Type B pancreatic cell (in vitro differentiated cells): ENCODE measurements at regions not wholly inside any gene's neighbourhood (a gene's known extent, or its start where the extent isn't known, plus 50 kb on each side); places are given as distances from the start of the nearest gene placed in this dataset.

ENCODE experiments used
- DNase-seq: peaks from one replicate; pipeline ENCODE4 v3.0.0; 2021; ENCODE audit warnings: mixed read lengths; ENCODE audit not compliant: unreplicated experiment; ENCODE audit errors: extremely low spot score
- H3K27ac Mint-ChIP-seq: 2 replicates; pipeline ENCODE4 v1.8.0; 2021; ENCODE audit warnings: mild to moderate bottlenecking, mixed read lengths
- H3K27me3 Mint-ChIP-seq: 2 replicates; pipeline ENCODE4 v1.8.0; 2021; ENCODE audit warnings: mixed read lengths
- H3K36me3 Mint-ChIP-seq: 2 replicates; pipeline ENCODE4 v1.8.0; 2021; ENCODE audit warnings: mixed read lengths
- H3K4me1 Mint-ChIP-seq: one replicate; pipeline ENCODE4 v1.8.0; 2021; ENCODE audit warnings: mixed read lengths; ENCODE audit not compliant: unreplicated experiment
- H3K4me3 Mint-ChIP-seq: 2 replicates; pipeline ENCODE4 v1.8.0; 2021; ENCODE audit warnings: mild to moderate bottlenecking, mixed read lengths
- H3K9me3 Mint-ChIP-seq: 2 replicates; pipeline ENCODE4 v1.8.0; 2021; ENCODE audit warnings: mixed read lengths
- CTCF ChIP-seq: fragments of 200-600 bp; sonication (generic); conservative IDR thresholded peaks from 2 replicates; pipeline ENCODE4 v1.5.0; 2021; ENCODE audit warnings: antibody characterized with exemption, mild to moderate bottlenecking

DNA sequence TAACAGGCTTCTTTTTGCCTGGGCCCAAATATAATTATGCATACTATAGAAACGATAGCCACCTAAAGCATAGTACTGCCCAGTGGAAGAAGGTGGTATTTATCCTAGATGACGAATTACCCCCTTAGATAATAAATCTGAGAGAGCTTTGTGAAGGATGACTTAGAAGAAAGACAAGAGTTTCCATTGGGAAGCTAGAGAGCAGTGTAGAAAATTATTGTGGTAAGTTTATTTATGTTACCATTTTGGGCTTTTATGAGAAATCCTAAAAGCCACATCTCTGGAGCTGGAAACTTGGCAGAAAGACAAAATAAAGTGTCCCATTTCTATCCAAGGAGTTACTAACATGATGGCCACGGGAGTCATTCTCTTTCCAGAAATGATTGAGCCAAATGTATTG is 172.0 kb upstream of the SEMA6A start:
- TF ChIP-seq CTCF = no peak
- H3K27me3 Mint-ChIP-seq = no peaks in the 10 kb centered on the region
- H3K4me3 Mint-ChIP-seq = no peak overlapping the region
- H3K9me3 Mint-ChIP-seq = no peaks in the 10 kb centered on the region
- no peak overlapping the region for H3K27ac Mint-ChIP-seq
- DNase-seq = no peak
- no peaks in the 10 kb centered on the region for H3K36me3 Mint-ChIP-seq
- peaks cover 4% of the 10 kb centered on the region for H3K4me1 Mint-ChIP-seq

DNA sequence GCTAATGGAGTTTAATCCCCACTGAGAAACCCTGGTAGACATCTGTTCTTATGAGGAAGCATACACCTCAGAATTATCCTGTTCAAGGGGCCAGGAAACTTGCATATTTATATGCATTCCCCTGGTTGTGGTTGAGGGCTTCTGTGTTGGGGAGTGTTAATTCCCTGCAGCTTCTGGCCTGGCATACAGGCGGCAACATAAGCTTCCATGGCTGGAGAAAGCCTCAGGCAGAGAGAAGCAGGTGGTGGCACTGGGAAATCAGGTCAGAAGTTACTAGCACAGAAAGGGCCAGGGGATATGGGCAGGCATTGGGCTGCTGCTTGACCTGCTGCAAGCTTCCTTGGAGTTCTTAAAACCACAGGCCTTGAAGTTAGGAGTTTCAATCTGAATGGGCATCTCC is 166.1 kb upstream of the SEMA6A start:
- DNase-seq = no peak
- H3K4me1 Mint-ChIP-seq = peaks cover 13% of the 10 kb centered on the region

DNA sequence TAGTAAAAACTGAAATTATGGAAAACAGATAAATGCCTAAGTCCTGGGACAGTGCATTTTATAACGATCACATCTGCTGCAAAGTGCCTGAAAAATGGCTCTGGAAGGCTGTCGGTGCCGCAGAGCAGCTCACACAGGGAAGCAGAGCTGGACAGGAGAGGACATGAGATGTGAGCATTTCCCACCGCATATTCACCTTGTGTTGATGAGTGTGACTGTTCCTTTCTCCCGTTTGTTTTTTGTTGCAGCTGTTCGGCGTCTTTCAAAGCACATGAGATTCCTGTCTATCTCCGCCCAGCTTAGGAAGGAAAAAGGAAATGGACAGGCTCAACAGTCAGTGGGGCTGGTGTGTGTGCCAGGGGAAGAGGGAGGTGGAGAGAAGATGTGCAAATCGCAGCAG is 164.9 kb upstream of the SEMA6A start:
- H3K4me1 Mint-ChIP-seq = peaks cover 20% of the 10 kb centered on the region
- peaks cover 10% of the 10 kb centered on the region for H3K27me3 Mint-ChIP-seq
- H3K27ac Mint-ChIP-seq = no peak overlapping the region
- no peak overlapping the region for H3K4me3 Mint-ChIP-seq
- no peak for DNase-seq
- no peaks in the 10 kb centered on the region for H3K36me3 Mint-ChIP-seq
- no peak for TF ChIP-seq CTCF
- H3K9me3 Mint-ChIP-seq = no peaks in the 10 kb centered on the region

More for the DNA sequence above, 166.1 kb upstream of the SEMA6A start:
- TF ChIP-seq CTCF = no peak
- no peak overlapping the region for H3K27ac Mint-ChIP-seq
- no peaks in the 10 kb centered on the region for H3K36me3 Mint-ChIP-seq
- H3K4me3 Mint-ChIP-seq = no peak overlapping the region
- H3K27me3 Mint-ChIP-seq = peaks cover 10% of the 10 kb centered on the region
- no peaks in the 10 kb centered on the region for H3K9me3 Mint-ChIP-seq

GRCh38 chr5:116738615-116739261 is 164.1 kb upstream of the SEMA6A start:
- DNase-seq = no peak
- H3K27ac Mint-ChIP-seq = no peak overlapping the region
- H3K27me3 Mint-ChIP-seq = peaks cover 10% of the 10 kb centered on the region
- H3K36me3 Mint-ChIP-seq = no peaks in the 10 kb centered on the region
- H3K4me1 Mint-ChIP-seq = peaks cover 25% of the 10 kb centered on the region
- H3K9me3 Mint-ChIP-seq = no peaks in the 10 kb centered on the region
- no peak overlapping the region for H3K4me3 Mint-ChIP-seq
- TF ChIP-seq CTCF = no peak

GRCh38 chr5:116738239-116738614 is 163.6 kb upstream of the SEMA6A start:
- H3K4me1 Mint-ChIP-seq = peaks cover 28% of the 10 kb centered on the region
- no peak for TF ChIP-seq CTCF
- DNase-seq = no peak
- H3K9me3 Mint-ChIP-seq = no peaks in the 10 kb centered on the region
- no peaks in the 10 kb centered on the region for H3K36me3 Mint-ChIP-seq
- H3K27me3 Mint-ChIP-seq = peaks cover 10% of the 10 kb centered on the region
- H3K27ac Mint-ChIP-seq = no peak overlapping the region
- no peak overlapping the region for H3K4me3 Mint-ChIP-seq

- Mint-ChIP-seq H3K4me3 (no peak overlapping the region), H3K9me3 (peaks cover 2% of the 10 kb centered on the region), H3K27me3 (peaks cover 10% of the 10 kb centered on the region), H3K4me1 (peaks cover 30% of the 10 kb centered on the region), H3K36me3 (peaks cover 2% of the 10 kb centered on the region), H3K27ac (no peak overlapping the region)
- TF ChIP-seq CTCF = no peak
- DNase-seq = no peak
Measured at GRCh38 chr5:116736671-116737070, 162.0 kb upstream of the SEMA6A start.
